Uterus (tissue), 2 donors: ENCODE measurements at regions not wholly inside any gene's neighbourhood (a gene's known extent, or its start where the extent isn't known, plus 50 kb on each side); places are given as distances from the start of the nearest gene placed in this dataset.

ENCODE experiments used
- CTCF ChIP-seq, 4 experiments: fragments of 200-600 bp in 2 of 4; fragments of 450-650 bp in 2 of 4; sonication (generic) in 2 of 4; IDR thresholded peaks; one replicate each; pipeline ENCODE4 v1.5.1; 2016 to 2019; ENCODE audit warnings: antibody characterized with exemption in 4 of 4, mild to moderate bottlenecking in 2 of 4, moderate library complexity in 1 of 4
- POLR2A ChIP-seq, 2 donors: fragments of 450-650 bp; IDR thresholded peaks; one replicate each; pipeline ENCODE4 v1.6.1; 2016; ENCODE audit warnings: antibody characterized with exemption in 2 of 2, mild to moderate bottlenecking in 1 of 2, moderate library complexity in 1 of 2

- TF ChIP-seq POLR2A (IDR thresholded peaks at IDR 0.05) = no peak
- no peak for TF ChIP-seq CTCF (IDR thresholded peaks at IDR 0.05)
Observed at GRCh38 chr17:52724578-52724977, 566.1 kb upstream of the CA10 start.
